ENCODE measurements at regions not wholly inside any gene's neighbourhood (a gene's known extent, or its start where the extent isn't known, plus 50 kb on each side); places are given as distances from the start of the nearest gene placed in this dataset.
"Not testable (repeated sequence)": the region's sequence is repeated elsewhere in the genome, so short reads cannot be mapped to it uniquely, and the experiment has no call there.

DNA sequence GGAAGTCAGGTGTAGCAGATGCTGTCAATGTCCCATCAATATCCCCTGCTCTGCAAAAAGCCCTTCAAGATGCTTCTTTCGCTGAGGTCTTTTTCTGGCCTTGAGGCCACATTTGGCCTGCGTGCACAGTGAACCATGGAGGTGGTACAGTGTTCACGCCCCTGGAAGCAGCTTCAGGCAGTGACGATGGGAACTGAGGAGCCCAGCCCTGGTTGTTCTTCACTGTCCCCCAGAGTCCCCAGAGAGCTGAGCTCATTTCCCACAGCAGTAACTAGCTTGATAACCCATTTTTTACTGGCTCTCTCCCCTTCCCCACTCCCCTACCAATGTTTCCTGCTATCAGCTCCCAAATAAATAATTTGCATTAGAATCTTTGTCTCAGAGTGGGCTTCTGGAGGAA lies 76.5 kb downstream of the OLIG1 start:
- Histone ChIP-seq H3K27me3 (no peaks in the 10 kb centered on the region), H3K27ac (no peak overlapping the region), H3K4me1 (ENCODE audit: low read depth) (no peaks in the 10 kb centered on the region), H3K36me3 (no peaks in the 10 kb centered on the region), H3K4me3 (no peak overlapping the region), H3K9me3 (ENCODE audit: low read depth) (no peaks in the 10 kb centered on the region)
- DNase-seq (ENCODE audit: low read depth in 1 of 2, low spot score in 1 of 2) = no peak
- TF ChIP-seq, protein P1, sequence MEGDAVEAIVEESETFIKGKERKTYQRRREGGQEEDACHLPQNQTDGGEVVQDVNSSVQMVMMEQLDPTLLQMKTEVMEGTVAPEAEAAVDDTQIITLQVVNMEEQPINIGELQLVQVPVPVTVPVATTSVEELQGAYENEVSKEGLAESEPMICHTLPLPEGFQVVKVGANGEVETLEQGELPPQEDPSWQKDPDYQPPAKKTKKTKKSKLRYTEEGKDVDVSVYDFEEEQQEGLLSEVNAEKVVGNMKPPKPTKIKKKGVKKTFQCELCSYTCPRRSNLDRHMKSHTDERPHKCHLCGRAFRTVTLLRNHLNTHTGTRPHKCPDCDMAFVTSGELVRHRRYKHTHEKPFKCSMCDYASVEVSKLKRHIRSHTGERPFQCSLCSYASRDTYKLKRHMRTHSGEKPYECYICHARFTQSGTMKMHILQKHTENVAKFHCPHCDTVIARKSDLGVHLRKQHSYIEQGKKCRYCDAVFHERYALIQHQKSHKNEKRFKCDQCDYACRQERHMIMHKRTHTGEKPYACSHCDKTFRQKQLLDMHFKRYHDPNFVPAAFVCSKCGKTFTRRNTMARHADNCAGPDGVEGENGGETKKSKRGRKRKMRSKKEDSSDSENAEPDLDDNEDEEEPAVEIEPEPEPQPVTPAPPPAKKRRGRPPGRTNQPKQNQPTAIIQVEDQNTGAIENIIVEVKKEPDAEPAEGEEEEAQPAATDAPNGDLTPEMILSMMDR (IDR thresholded peaks at IDR 0.05; ENCODE audit: low read depth, low read length) = no peak

DNA sequence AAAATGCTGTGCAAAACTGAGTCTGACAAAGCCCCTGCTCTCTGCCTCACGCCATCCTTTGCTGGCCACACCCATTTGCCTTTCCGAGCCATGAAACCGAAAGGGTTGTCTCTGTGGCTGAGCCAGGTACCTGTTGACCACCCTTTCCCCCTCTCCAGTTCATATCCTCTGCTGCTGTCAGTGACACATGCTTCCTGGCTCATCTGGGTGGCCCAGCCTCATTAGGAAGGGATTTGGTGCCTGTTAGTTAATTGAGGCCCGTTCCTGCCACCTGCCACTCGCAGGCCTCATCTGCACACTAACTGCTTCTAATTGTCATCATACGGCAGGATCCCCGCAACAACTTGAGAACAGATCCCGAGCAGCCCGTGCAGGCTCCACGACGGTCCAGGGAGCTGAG lies 79.2 kb downstream of the OLIG1 start:
- Histone ChIP-seq H3K27me3 (no peaks in the 10 kb centered on the region), H3K9me3 (ENCODE audit: low read depth) (no peaks in the 10 kb centered on the region), H3K36me3 (no peaks in the 10 kb centered on the region), H3K4me1 (ENCODE audit: low read depth) (no peaks in the 10 kb centered on the region), H3K4me3 (no peak overlapping the region), H3K27ac (no peak overlapping the region)
- TF ChIP-seq, protein P1 (IDR thresholded peaks at IDR 0.05; ENCODE audit: low read depth, low read length) = no peak
- no peak for DNase-seq (ENCODE audit: low read depth in 1 of 2, low spot score in 1 of 2)

DNA sequence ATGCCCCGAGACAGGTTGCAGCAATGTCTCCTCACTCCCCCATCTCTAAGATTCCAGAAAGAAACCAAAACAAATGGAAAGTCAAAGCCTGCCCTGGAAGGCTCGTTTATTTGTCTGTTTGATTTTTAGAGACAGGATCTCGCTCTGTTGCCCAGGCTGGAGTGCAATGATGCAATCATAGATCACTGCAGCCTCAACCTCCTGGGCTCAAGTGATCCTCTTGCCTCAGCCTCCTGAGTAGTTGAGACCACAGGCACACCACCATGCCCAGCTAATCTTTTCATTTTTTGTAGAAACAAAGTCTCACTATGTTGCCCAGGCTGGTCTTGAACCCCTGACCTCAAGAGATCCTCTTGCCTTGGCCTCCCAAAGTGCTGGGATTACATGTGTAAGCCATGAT lies 78.8 kb upstream of the IFNAR2 start:
- not testable (repeated sequence) for H3K27me3 ChIP-seq; H3K36me3 ChIP-seq; H3K4me1 ChIP-seq (ENCODE audit: low read depth); DNase-seq (ENCODE audit: low read depth in 1 of 2, low spot score in 1 of 2); H3K9me3 ChIP-seq (ENCODE audit: low read depth); H3K4me3 ChIP-seq; H3K27ac ChIP-seq

DNA sequence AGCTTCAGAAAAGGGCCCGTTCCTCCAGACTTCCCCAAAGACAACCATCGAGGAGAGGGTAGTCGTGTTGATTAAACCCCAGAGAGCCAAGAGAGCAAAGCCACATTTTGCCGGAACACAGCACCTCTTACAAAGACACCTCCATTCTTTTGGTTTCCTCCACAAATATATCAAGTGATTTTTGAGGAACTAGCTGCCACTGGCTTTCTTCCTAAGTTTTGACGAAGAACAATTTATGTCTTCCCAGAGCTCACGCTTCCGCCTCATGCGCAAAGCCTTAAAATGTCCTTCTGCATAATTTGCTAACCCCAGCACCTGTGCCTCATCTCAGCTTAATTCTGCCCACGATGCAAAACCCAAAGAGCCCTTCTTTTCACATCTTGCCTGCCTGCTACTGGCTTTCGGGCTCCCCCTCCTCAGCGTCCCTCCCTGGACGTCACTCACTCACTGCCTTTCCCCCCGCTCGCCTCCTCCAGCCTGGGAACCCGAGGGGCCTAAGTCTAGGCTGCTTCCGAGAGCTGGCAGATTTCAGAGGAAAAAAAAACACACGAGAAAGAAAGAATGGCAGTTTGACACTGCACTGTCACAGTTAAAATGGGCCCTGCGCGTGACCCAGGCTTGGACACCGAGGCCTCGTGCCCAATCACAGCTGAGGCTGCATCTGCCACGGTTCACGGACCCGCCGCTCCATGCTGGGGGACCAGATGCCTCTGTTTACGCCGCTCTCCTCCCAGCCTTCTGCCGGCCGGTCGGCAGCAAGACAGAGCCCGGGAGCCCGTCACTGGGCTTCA lies 77.6 kb upstream of the IFNAR2 start:
- TF ChIP-seq, protein P1 (IDR thresholded peaks at IDR 0.05; ENCODE audit: low read depth, low read length) = no peak
- no peak for DNase-seq (ENCODE audit: low read depth in 1 of 2, low spot score in 1 of 2)
- H3K27me3 ChIP-seq = no peaks in the 10 kb centered on the region
- H3K4me1 ChIP-seq (ENCODE audit: low read depth) = no peaks in the 10 kb centered on the region
- H3K4me3 ChIP-seq = no peak overlapping the region
- no peaks in the 10 kb centered on the region for H3K36me3 ChIP-seq
- no peak overlapping the region for H3K27ac ChIP-seq
- H3K9me3 ChIP-seq (ENCODE audit: low read depth) = no peaks in the 10 kb centered on the region

DNA sequence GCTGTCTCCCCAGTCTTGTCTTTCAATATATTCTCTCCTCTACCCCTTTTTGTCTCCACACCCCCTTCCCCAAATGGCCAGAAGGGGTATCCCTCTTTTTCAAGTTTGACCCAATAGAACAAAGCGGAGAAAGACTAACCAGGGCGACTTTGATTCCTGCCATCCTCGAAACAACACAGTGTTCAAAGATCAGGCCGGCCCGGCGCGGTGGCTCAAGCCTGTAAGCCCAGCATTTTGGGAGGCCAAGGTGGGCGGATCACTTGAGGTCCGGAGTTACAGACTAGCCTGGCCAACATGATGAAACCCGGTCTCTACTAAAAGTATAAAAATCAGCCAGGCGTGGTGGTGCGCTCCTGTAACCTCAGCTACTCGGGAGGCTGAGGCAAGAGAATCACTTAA lies 77.0 kb upstream of the IFNAR2 start:
- TF ChIP-seq, protein P1 (IDR thresholded peaks at IDR 0.05; ENCODE audit: low read depth, low read length) = no peak
- Histone ChIP-seq H3K27me3 (no peaks in the 10 kb centered on the region), H3K9me3 (ENCODE audit: low read depth) (no peaks in the 10 kb centered on the region), H3K4me1 (ENCODE audit: low read depth) (no peaks in the 10 kb centered on the region), H3K36me3 (no peaks in the 10 kb centered on the region), H3K27ac (no peak overlapping the region), H3K4me3 (no peak overlapping the region)
- DNase-seq (ENCODE audit: low read depth in 1 of 2, low spot score in 1 of 2) = no peak

DNA sequence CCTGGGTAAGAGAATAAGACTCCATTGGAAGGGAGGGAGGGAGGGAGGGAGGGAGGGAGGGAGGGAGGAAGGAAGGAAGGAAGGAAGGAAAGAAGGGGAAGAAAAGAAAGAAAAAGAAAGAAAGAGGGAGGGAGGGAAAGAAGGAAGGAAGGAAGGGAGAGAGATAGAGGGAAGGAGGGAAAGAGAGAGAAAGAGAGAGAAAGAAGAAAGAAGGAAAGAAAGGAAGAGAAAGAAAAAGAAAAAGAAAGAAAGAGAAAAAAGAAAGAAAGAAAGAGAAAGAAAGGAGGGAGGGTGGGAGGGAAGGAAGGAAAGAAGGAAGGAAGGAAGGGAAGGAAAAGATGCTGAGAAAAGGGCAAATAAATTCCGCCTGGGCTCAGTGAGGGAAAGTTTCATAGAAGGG lies 74.7 kb upstream of the IFNAR2 start:
- TF ChIP-seq, protein P1 (IDR thresholded peaks at IDR 0.05; ENCODE audit: low read depth, low read length) = no peak
- no peak for DNase-seq (ENCODE audit: low read depth in 1 of 2, low spot score in 1 of 2)
- no peaks in the 10 kb centered on the region for H3K27me3 ChIP-seq
- H3K9me3 ChIP-seq (ENCODE audit: low read depth) = no peaks in the 10 kb centered on the region
- H3K36me3 ChIP-seq = no peaks in the 10 kb centered on the region
- H3K4me1 ChIP-seq (ENCODE audit: low read depth) = no peaks in the 10 kb centered on the region
- no peak overlapping the region for H3K27ac ChIP-seq
- no peak overlapping the region for H3K4me3 ChIP-seq
